Right hindlimb (tissue), 1 donor: ENCODE measurements at regions not wholly inside any gene's neighbourhood (a gene's known extent, or its start where the extent isn't known, plus 50 kb on each side); places are given as distances from the start of the nearest gene placed in this dataset.

Source experiments
- DNase-seq: peaks from one replicate; pipeline ENCODE4 v3.0.0-alpha.2; 2018

GRCh38 chr18:34978953-34979608 is 62.1 kb upstream of the MAPRE2 start:
- DNase-seq, result peak; percentile 80

DNA sequence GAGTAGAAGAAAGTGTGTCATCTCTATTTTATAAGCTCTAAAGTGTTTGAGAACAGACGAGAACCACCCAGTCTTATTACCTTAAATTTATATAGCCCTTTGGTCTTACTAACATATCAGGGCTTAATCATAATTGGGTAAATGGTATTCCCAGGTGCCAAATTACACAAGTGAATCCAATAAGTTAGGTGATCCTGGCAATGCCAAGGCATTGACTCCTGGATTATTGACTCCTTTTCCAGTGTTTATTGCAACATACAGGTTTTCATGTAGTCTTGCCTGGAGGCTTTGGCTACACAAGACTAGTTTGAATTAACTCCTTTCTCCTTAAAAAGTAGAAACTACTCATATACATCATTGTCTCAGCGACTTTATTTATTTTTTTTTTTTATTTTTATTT is 59.7 kb upstream of the MAPRE2 start:
- DNase-seq, result no peak

- DNase-seq, result no peak
Measured at GRCh38 chr18:34985963-34986362, 55.2 kb upstream of the MAPRE2 start.

GRCh38 chr18:34990597-34990996 is 50.6 kb upstream of the MAPRE2 start:
- no peak for DNase-seq

GRCh38 chr18:34991152-34991551 is 50.1 kb upstream of the MAPRE2 start:
- no peak for DNase-seq
